SJSA1 (cell line): ENCODE measurements at regions not wholly inside any gene's neighbourhood (a gene's known extent, or its start where the extent isn't known, plus 50 kb on each side); places are given as distances from the start of the nearest gene placed in this dataset.

Experiments
- DNase-seq, 2 experiments: peaks; one replicate each; pipeline ENCODE4 v3.0.0-alpha.2; 2015 to 2020; ENCODE audit warnings: low spot score in 2 of 2, low read depth in 1 of 2
- H3K27ac ChIP-seq: fragments of 250-450 bp; sonication (Bioruptor Pico); 2 replicates; pipeline ENCODE4 v1.5.1; 2020; ENCODE audit warnings: mild to moderate bottlenecking, moderate library complexity
- H3K27me3 ChIP-seq: fragments of 250-450 bp; sonication (Bioruptor Pico); replicated peaks from 2 replicates; pipeline ENCODE4 v1.5.1; 2020; ENCODE audit warnings: mild to moderate bottlenecking, moderate library complexity
- H3K36me3 ChIP-seq: fragments of 250-450 bp; sonication (Bioruptor Pico); 2 replicates; pipeline ENCODE4 v1.5.1; 2020; ENCODE audit warnings: mild to moderate bottlenecking
- H3K4me1 ChIP-seq: fragments of 250-450 bp; sonication (Bioruptor Pico); replicated peaks from 2 replicates; pipeline ENCODE4 v1.6.1; 2021; ENCODE audit warnings: mild to moderate bottlenecking
- H3K4me3 ChIP-seq: fragments of 250-450 bp; sonication (Bioruptor Pico); 2 replicates; pipeline ENCODE4 v1.5.1; 2020; ENCODE audit warnings: mild to moderate bottlenecking
- H3K9me3 ChIP-seq: fragments of 250-450 bp; sonication (Bioruptor Pico); replicated peaks from 2 replicates; pipeline ENCODE4 v1.5.1; 2020; ENCODE audit warnings: mild to moderate bottlenecking

DNA sequence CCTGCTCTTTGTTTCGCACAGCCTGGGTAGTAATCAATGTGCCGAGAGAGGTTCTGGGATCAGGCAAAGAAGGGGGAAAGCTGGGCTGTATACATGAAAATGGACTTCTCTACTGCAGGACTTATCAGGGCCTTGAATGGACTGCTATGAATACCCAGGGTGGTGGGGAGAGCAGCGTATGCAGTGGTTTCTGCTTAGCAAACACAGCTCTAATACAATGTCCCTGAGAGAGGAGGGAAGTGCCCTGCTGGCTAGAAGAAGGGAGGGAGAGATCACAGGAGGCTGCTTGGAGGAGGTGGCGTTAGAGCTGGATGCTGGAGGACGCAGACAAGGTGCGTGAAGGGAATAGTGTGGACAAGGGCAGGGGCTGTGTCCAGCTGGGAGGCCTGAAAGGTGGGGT lies 116.1 kb downstream of the PTPRS start:
- Histone ChIP-seq H3K4me3 (no peak overlapping the region), H3K36me3 (peaks cover 3% of the 10 kb centered on the region), H3K9me3 (no peaks in the 10 kb centered on the region), H3K27me3 (no peaks in the 10 kb centered on the region), H3K4me1 (no peaks in the 10 kb centered on the region), H3K27ac (no peak overlapping the region)
- DNase-seq = no peak

DNA sequence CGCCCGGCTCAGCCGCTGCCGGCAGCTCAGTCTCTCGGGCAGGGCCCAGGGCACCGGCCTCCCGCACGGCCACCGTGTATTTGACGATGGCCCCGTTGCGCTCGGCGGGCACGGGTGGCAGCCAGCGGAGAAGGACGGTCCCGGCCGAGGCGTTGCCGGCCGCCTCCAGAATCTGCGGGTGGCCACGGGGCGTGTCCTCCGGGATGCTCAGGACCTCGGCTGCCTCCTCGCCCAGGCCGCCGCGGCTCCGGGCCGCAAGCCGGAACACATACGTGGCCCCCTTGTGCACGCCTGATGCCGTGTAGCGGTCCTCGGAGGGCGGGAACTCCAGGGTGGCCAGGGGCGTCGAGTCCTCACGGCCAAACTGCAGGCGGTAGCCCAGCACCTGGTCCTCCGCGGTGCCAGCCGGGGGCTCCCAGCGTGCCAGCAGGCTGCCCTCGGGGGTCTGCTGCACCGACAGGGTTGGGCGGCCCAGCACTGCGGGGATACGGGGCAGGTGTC lies 117.7 kb downstream of the PTPRS start:
- no peaks in the 10 kb centered on the region for H3K27me3 ChIP-seq
- no peaks in the 10 kb centered on the region for H3K9me3 ChIP-seq
- no peak for DNase-seq
- no peak overlapping the region for H3K4me3 ChIP-seq
- H3K4me1 ChIP-seq = no peaks in the 10 kb centered on the region
- peaks cover 14% of the 10 kb centered on the region for H3K36me3 ChIP-seq
- no peak overlapping the region for H3K27ac ChIP-seq

DNA sequence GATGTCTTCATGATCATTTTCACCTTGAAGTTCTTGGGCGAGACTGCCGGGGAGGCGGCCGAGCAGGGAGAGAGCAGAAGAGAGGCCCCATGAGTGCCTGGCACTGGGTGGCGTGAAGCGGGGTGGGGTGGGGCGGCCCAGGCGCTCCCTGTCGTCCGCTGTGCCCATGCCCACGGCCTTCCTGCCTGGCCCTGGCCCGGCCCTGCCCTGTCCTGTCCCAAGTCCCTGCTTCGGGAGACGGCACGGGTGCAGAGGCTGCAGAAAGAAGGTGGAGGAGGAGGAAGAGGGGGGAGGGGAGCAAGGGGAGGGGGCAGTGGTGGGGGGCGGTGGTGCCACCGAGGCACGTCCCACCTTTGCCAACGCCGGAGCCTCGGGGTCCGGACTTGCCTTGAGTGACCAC lies 118.4 kb downstream of the PTPRS start:
- no peaks in the 10 kb centered on the region for H3K27me3 ChIP-seq
- H3K4me3 ChIP-seq = no peak overlapping the region
- DNase-seq = no peak
- no peaks in the 10 kb centered on the region for H3K4me1 ChIP-seq
- H3K27ac ChIP-seq = no peak overlapping the region
- peaks cover 16% of the 10 kb centered on the region for H3K36me3 ChIP-seq
- no peaks in the 10 kb centered on the region for H3K9me3 ChIP-seq

DNA sequence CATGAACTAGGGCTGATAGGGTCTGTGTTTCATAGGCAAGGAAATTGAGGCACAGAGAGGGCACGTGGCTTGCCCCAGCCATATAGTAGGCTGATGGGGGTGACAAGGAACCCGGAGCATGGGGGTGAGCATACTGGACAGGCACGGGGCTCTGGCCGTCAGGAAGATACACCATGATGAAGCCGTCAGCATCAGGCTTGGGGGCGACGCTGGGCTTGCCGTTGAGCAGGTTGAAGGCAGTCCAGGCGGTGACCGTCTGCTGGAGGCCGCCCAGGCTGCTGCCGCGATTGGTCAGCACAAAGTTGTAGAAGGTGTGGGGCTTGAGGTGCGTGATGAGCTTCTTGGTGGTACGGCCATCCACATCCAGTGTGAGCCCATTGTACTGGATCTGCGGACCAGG lies 119.7 kb downstream of the PTPRS start:
- Histone ChIP-seq H3K4me3 (no peak overlapping the region), H3K27ac (no peak overlapping the region), H3K9me3 (no peaks in the 10 kb centered on the region), H3K4me1 (no peaks in the 10 kb centered on the region), H3K36me3 (peaks cover 21% of the 10 kb centered on the region), H3K27me3 (no peaks in the 10 kb centered on the region)
- DNase-seq = no peak

DNA sequence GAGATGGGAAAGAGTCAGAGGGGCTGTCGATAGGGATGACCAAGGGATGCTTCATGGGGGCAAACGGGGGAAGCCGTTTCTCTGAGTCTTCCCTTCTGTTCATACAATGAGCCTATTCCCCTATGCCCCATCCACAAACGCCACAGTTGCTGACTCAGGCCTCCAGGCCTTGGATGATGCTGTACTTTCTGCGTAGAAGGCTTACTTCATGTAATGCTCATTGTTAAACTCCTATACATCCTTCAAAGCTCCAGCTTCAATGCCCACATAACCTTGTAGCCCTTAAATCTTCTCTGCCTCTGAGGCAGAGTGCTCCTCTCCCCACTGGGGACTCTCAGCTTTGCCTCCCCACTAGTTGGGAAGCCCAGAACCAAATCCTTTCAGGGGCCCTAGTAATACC lies 120.3 kb downstream of the PTPRS start:
- no peaks in the 10 kb centered on the region for H3K27me3 ChIP-seq
- no peaks in the 10 kb centered on the region for H3K4me1 ChIP-seq
- no peaks in the 10 kb centered on the region for H3K9me3 ChIP-seq
- no peak overlapping the region for H3K27ac ChIP-seq
- no peak for DNase-seq
- H3K36me3 ChIP-seq = peaks cover 21% of the 10 kb centered on the region
- H3K4me3 ChIP-seq = no peak overlapping the region

DNA sequence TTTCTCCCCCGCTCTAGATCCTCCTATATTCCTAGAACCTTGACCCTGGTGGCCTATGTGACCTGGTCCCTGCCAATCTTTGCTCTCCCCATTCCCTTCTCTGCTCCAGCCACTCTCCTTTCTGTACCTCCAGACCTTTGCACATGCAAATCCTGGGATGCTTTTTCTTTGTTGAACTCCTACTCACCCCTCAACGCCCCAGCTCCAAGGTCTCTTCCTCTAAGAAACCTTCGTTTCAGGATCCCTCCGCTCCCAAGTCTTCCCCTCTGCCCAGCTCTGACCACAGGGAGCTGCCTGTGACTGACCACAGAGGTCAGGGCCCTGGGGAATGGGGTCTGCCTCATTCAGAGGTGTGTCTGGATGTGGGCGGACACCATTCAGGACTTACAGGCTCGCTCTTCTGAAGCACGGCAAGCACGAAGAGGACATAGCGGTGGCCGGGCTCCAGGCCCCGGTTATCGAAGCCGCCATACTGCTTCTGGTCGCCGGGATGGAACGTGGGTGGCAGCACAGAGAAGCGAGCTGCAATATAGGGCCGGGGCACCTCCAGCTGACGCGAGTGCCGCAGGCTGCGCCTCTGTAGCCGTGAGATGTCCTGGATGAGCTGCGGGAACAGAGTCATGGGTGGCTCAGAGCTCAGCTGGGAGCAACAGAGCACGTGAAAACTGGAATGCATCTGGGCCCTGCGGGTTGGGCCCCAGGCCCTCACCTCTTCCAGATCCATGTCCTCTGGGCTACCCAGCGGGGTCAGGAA lies 120.9 kb downstream of the PTPRS start:
- no peaks in the 10 kb centered on the region for H3K9me3 ChIP-seq

DNA sequence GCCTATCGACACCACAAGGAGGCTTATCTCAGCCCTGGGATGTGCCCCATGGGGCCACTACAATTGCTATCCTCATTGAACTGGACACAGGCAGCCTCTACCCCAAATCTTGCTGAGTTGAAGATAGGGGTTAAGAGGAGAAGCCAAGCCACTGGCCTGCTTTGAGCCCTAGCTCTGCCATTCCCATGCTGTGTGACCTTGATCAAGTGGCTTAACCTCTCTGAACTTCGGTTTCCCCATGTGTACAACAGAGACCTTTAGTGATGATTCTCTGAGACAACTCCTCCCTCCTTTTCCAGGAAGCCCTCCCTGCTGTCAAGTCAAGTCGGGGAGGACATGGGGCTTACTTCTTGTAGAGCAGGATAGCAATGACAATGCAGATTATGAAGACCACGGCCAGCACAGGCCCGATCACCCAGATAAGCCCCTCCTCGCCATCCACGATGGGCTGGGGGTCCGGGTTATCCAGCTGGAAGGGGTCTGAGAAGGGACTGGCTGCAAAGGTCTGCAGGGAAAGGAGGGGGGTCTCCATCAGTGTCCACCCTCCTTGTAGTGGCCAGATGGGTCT lies 121.6 kb downstream of the PTPRS start:
- Histone ChIP-seq H3K4me3 (no peak overlapping the region), H3K27ac (no peak overlapping the region), H3K27me3 (no peaks in the 10 kb centered on the region), H3K36me3 (peaks cover 33% of the 10 kb centered on the region), H3K4me1 (no peaks in the 10 kb centered on the region), H3K9me3 (no peaks in the 10 kb centered on the region)
- DNase-seq = no peak

More for the DNA sequence above, 120.9 kb downstream of the PTPRS start:
- Histone ChIP-seq H3K27ac (no peak overlapping the region), H3K4me1 (no peaks in the 10 kb centered on the region), H3K4me3 (no peak overlapping the region), H3K27me3 (no peaks in the 10 kb centered on the region), H3K36me3 (peaks cover 27% of the 10 kb centered on the region)
- DNase-seq = no peak

DNA sequence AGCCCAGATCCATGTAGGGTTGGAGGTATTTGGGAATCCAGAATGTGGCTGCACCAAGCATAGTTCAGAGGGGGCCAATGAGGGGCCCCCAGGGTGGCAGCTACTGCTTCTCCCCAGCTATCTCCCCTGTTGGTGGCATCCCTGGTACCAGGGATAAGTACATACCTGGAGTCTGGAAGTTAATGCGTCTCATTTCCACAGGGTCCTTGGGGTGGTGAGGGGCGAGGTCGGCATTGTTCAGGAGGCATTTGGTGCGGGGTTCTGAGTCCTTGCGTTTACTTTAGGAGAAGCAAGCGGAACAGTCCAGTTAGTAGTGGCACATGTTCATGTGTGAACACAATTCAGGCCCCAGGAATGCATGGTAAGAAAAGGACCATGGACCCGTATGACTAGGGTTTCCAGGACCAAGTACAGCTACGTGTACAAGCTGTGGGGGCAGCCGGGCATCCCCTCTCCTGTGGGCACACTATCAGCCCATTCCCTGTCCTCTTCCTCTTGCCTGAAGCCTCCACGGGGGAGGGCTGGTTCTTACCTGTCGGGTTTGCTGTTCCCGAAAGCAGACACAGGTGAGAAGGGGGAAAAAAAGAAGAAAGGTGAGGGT lies 122.3 kb downstream of the PTPRS start:
- Histone ChIP-seq H3K27me3 (no peaks in the 10 kb centered on the region), H3K4me1 (no peaks in the 10 kb centered on the region), H3K4me3 (no peak overlapping the region), H3K9me3 (no peaks in the 10 kb centered on the region), H3K36me3 (peaks cover 33% of the 10 kb centered on the region), H3K27ac (no peak overlapping the region)
- no peak for DNase-seq

DNA sequence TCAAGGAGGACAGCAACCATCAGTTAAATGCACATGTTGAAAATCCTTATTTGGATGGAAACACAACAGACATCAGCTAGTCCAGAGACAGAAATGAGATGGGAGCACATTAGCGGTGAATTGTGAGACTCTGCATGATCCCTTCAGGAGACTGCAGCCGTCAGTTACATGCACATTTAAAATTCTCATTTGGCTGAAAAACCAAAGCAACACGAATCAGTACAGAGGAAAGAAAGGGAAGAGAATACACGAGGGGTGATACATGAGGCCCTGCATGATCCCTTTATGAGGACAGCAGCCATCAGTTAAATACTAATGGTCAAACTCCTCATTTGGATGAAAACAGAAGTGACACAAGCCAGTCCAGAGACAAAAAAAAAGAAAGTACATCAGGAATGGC lies 123.4 kb downstream of the PTPRS start:
- no peak overlapping the region for H3K4me3 ChIP-seq
- peaks cover 33% of the 10 kb centered on the region for H3K36me3 ChIP-seq

DNA sequence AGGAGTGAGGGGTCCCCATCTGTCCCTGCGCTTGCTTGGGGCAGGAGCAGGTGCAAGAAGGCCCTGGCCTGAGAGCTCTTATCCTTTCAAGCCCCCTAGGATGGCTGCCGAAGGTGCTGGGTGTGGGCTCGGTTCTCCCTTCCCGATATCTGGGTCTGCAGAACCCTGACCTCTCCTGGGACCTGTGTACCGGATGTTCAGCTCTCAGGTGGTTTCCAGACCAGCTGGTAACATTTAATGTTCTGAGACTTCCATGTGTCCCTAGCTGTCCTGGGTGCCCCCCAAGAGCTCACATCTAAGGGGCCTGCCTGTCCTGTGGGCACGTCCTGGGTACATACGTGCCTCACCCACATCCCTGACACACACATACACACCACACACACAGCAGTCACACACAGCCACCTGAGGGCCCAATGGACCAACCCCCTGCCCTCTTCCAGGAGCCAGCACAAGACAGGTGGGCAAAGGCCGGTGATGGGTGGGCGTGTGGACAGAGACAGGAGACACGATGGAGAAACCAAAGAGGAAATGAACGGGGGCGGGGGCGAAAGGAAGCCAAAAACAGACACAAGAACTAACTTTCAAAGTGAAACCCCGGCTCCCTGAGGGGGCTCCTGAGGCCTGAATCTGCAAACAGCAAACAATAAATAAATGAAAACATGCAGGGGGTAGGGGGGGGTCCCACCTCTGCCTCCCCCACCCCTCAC lies 124.3 kb downstream of the PTPRS start:
- DNase-seq = no peak
- no peaks in the 10 kb centered on the region for H3K27me3 ChIP-seq
- H3K27ac ChIP-seq = no peak overlapping the region
- no peak overlapping the region for H3K4me3 ChIP-seq
- H3K9me3 ChIP-seq = no peaks in the 10 kb centered on the region
- H3K36me3 ChIP-seq = peaks cover 40% of the 10 kb centered on the region
- no peaks in the 10 kb centered on the region for H3K4me1 ChIP-seq

More for the DNA sequence above, 123.4 kb downstream of the PTPRS start:
- no peaks in the 10 kb centered on the region for H3K9me3 ChIP-seq
- no peak overlapping the region for H3K27ac ChIP-seq
- H3K27me3 ChIP-seq = no peaks in the 10 kb centered on the region
- DNase-seq = no peak
- H3K4me1 ChIP-seq = no peaks in the 10 kb centered on the region

DNA sequence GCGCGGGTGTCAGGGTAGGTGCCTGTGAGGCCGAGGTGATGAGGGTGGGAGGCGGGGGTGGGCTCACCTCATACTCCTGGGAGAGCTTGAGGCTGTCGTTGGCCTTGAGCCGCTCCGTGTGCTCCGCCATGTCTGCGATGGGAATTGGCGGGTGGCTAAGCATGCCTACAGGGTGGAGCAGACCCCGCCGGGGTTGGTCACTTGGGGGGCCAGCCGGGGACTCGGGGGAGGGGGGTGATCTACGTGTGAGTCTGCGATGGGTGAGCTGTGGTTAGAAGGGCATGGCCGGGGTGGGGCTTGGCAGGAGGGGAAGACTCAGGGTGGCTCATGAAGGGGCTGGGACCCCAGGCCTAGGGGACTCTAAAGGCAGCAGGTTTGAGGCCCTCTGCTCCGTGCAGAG lies 125.2 kb downstream of the PTPRS start:
- Histone ChIP-seq H3K9me3 (no peaks in the 10 kb centered on the region), H3K27me3 (no peaks in the 10 kb centered on the region), H3K4me3 (no peak overlapping the region), H3K4me1 (no peaks in the 10 kb centered on the region), H3K27ac (no peak overlapping the region), H3K36me3 (peaks cover 49% of the 10 kb centered on the region)
- DNase-seq = no peak

DNA sequence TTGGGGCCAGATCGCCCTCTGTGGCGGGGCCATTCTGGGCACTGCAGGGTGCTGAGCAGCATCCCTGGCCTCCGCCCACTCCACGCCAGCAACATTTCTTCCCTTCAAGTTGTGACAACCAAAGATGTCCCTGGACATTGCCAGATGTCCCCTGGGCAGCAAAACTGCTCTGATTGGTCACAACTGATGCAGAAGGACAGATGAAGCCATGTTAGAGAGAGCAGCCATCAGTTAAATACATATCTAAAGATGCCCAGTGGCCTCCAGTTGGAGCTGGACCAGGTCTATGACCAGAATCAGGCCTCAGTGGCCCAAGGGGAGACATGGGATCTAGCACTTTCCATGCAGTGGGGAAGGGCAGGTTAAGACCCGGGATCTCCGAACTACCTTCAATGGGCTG lies 125.7 kb downstream of the PTPRS start:
- Histone ChIP-seq H3K27me3 (no peaks in the 10 kb centered on the region), H3K9me3 (no peaks in the 10 kb centered on the region), H3K4me1 (no peaks in the 10 kb centered on the region), H3K36me3 (peaks cover 51% of the 10 kb centered on the region), H3K27ac (no peak overlapping the region), H3K4me3 (no peak overlapping the region)
- no peak for DNase-seq

DNA sequence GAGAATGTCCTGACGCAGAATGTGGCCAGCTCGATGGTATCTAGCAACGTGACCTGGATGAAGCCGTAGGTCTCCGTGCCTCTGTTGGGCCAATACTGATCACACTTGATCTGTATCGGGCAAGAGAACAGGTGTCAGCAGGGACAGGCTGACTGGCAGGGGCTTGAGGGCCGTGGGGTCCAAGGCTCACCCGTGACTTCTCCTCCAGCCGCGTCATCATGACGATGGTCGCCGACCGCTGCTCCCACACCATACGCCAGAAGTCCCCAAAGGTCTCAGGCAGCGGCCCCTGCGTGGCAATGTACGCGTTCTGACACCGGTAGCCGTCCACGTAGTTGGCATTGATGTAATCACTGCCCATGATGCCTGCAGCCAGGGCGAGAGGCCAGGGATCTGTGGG lies 126.2 kb downstream of the PTPRS start:
- no peak for DNase-seq
- Histone ChIP-seq H3K27ac (no peak overlapping the region), H3K4me3 (no peak overlapping the region), H3K36me3 (peaks cover 51% of the 10 kb centered on the region), H3K9me3 (no peaks in the 10 kb centered on the region), H3K4me1 (no peaks in the 10 kb centered on the region), H3K27me3 (no peaks in the 10 kb centered on the region)

DNA sequence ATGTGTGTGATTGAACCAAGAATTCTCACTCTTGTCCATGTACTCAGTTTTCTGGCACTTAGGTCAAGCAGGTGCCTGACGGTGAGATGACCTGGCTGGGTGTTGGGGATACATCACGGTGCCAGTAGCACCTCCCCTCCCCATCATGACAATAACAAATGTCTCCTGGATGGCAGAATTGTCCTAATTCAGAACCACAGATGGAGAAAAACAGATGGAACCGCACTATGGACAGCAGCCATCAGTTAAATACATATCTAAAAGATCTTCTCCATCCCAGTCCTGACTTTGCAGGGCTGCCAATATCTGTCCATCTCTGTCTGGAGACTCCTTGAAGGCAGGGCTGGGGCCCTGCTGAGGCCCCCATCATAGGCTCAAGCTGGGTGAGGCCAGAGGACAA lies 126.9 kb downstream of the PTPRS start:
- Histone ChIP-seq H3K27me3 (no peaks in the 10 kb centered on the region), H3K4me1 (no peaks in the 10 kb centered on the region), H3K36me3 (peaks cover 46% of the 10 kb centered on the region), H3K4me3 (no peak overlapping the region), H3K9me3 (0 out of 2 replicates have a peak, but pooled peaks cover 2% of the 10 kb centered on the region), H3K27ac (no peak overlapping the region)
- DNase-seq = no peak
